ENCODE measurements at regions not wholly inside any gene's neighbourhood (a gene's known extent, or its start where the extent isn't known, plus 50 kb on each side); places are given as distances from the start of the nearest gene placed in this dataset.

DNA sequence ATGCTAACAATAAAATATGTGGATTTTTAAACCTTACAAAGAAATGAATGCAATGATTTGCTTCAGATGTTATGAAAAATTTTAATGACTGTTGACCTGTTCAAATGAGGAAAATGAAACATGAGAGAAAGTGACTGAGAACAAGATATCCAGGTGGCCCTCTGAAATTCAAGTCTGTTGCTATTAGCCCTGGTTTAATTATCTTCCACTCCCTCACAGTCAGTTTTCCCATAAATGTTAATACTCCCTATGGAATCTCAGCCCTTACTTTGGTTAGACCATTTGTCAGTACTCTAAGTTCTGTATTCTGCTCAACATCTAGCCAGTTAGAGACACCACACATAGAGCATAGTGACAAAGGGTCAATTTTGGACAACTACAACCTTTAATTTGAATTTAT lies 327.8 kb downstream of the PDGFC start:
- DNase-seq = no peak

DNA sequence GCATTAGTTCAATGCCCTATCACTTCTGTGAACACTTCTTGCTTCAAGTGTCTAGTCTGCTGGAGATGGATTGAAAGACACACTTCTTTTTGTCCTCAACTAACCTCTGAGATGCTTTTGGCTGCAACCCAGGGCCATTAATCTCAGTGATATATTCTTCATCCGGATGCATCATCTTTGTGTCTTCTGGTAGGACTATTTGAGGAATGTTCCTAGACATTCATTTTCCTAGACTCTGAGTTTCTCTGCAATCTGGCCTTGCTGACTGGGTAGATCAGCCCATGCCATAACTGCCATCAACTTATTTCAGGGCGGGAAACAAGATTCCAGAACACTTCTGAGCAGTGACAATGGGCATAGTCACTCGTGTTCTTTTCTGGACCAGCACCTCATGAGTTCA lies 329.4 kb downstream of the PDGFC start:
- DNase-seq = no peak

DNA sequence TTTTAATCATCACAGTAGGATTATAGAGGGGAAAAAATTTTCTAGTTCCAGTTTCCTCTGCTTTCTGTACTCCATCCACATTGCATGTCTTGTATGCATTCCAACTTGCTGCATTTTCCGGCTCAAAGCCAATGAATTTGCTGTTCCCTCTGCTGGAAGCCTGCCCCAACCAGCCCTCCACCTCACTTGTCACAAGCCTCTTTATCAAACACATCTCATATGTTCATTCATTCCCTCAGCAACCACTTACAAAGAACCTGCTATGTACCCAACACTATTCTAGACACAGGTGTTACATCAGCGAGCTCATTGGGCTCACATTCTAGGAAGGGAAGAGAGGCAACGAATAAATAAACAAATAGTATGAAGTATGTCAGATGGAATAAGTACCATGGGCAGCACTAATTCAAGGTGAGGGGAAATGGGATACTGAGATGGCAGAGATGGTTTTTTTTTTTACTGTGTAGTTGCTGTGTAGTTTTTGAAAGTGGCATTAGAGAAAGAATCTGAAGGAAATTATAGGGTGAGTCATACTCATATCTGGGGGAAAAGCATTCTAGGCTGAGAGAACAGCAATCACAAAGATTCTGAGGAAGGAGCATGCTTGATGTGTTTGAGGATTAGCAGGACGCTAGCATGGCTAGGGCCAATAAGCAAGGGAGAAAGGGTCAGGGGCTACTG lies 332.5 kb downstream of the PDGFC start:
- no peak for DNase-seq

DNA sequence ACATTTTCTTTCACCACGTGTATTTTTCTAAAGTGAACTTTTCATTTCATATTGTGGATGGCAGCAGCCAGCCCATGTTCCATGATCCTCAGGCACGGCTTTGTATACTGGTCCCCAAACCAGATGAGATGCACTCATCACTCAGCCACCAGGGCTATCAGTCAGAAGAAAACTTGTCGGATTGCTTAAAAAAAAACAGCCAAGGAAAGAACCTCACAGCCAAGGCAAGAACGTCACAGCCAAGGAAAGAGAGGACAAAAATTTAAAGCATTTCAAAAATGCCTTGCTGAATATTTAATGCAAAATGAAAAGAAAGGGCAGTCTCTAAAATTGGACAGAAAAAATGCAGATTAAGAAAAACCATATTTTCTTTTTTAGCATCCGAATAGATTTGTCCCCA lies 333.3 kb downstream of the PDGFC start:
- no peak for DNase-seq

DNA sequence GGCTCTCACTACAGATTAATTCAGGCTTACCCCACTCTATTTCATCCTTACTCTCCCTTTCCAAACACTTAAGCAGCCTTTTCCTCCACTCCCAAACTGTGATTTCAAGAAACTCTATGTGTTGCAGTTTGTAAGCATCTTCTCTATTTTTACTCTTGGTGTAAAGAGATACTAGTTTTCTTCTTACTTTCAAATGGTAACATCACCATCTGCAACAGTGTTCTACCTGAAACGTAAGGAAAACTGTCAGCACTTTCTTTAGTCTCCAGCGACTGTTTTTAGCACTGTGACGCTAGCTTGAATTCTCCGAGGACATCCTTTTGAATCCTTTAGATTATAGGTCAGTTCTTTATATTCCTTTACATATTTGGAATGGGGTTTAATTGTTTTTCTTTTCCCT lies 335.2 kb downstream of the PDGFC start:
- DNase-seq = no peak

DNA sequence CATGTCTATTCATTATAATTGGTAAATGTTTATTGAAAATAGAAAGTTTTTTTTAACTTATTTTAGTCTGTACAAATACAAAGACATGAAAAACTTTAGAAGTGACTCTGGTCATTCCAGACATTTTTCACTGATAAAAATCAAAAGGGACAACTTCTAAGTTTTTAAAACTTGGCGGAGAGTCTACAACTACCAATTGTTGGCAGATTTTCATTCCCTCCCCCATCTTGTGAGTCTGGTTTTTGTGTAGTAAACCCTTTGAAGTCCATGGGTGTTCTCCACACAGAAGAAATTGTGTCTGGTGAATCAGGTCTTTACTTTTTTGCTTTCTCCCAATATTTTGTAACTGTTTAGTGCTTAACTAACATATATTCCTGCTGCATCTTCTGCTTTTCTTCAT lies 336.5 kb downstream of the PDGFC start:
- DNase-seq = no peak

DNA sequence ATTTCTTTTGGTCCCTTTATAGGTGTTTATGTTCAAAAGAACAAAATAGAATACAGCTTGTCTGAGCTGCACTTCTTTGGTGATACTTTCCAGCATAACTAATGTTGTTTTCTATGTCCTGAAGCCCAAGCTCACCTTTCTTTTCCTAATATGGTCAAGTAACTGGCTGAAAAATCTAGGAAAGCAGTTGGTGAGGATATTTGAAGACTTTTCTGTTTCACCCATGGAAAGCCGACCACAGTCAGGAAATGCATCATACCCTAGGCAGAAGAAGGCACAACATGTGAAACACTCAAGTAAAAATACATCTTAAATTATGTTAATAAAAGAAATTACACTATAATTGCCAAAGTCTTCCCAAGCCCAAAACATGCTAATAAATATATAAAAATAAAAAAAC lies 337.0 kb downstream of the PDGFC start:
- no peak for DNase-seq

DNA sequence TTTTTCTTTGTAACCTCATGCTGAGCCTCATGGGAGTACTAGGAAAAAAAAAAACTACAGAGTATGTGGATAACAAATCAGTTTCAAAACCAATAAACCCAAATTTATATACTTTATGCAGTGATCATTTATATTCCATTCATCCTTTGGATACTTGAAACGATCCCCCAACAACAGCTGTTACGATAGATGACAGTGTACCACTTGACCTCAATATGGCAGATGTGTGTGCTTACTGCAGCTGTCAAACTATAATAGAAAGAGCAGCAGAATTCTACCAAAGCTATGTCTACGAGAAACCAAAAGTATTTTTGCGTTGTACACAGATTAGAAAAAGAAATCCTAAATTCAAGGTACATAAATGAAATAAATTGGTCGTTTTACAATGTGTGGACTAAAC lies 337.8 kb downstream of the PDGFC start:
- no peak for DNase-seq

DNA sequence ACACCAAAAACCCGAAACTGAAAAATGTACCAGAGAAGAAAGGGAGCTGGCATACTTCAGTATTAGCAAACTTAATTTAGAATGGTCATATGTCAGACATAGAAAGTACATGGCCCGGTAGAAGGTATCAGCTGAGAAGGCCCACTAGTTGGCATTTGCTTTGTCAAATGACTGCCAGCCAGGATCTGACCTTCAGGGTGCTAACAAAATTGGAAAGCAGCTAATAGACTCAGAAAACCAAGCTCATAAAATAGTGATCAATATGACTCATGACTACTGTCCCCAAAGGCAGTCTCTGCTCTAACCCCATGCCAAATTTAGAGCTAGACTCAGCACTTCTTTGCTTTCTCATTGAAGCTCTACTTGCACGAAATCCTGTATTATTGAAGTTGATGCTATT lies 342.7 kb downstream of the PDGFC start:
- DNase-seq = no peak

DNA sequence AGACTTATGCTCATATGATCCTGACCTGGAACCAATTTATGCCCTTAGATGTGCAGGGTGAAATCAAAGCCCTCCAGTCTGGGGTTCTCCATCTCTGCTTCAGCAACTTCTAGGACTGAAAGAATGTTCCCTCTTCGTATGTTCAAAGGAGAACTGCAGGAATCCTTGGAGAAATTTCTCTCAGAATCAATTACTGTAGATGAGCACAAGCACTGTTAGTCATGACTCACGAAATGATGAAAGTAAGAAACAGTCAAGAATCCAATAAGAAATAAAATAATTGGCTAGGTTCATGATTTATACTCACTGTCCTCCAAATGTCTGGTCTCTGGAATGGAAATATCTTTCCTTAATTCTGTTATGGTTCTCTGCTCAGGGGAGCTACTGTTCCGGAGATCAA lies 348.2 kb downstream of the PDGFC start:
- no peak for DNase-seq

DNA sequence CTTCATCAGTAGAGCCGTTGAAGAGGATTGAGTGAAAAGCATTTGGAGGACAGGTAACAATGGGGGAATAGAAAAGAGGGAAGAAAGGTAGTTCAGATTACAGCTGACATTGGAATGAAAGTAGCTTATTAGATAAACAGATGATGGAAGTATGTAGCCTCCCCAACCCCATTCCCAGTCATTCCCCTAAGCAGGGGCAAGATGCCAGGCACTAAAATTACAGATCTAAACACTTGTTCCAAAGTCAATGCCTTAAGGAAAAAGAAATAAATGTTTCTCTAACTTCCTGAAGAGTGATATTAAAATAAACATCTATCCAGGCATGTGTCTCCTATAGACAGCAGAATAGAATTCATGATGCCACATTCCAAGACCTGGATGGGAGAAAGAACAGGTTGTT lies 350.8 kb downstream of the PDGFC start:
- DNase-seq = no peak

DNA sequence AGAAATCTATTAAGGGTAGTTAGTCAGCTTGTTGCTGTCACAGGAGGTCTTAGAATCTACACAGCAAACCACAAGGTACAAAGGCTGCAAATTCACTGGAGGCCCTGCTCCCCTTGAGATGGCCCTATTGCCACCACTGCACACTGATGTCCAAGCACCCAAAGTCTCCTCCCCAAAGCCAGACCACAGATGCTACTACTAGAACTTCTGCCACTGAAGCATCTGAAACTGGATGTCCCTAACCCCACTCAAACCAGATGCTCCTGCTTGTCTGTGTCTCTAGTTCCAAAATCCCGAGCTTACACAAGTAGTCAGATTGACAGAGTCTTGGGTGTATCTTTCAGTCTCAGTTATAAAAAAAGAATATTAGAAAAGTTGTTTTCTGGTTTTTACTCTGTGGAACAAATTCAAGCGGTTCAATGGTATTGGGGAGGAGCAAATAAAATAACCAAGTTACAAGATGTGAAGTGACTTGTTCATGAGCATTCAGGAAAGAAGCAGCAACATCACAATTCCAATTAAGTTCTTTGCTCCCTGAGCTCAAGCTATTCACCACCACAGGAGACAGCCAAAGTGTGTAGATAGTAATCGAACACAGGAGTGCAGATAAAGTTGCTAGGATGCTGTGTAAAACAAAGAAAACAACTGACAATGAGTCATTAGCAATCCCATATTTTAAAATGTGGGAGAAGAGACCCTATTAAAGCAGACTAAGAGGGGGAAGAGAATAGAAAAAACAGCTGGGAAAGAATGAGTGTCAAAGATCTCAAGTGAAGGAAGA lies 352.3 kb downstream of the PDGFC start:
- no peak for DNase-seq

DNA sequence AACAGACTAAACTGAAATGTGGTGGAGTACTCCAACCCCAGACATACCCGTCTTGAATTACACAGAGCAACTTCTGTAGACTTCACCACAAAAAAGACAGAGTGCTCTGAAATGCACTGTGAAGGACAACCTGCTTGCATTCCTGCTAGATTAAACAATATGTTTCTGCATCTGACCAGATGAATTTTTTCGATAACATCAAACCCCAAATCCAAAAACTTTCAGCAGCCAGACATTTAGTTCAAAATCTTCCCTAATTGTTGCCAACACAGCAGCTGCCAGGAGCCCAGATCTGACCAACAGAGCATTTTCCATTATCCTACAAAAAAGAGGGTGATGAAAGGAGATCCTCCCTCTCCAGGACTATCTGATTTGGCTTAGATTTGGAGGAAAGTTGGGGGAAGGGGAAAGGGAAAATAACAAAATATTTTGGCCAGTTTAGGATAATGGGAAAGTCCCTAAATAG lies 356.5 kb downstream of the PDGFC start:
- DNase-seq = no peak

DNA sequence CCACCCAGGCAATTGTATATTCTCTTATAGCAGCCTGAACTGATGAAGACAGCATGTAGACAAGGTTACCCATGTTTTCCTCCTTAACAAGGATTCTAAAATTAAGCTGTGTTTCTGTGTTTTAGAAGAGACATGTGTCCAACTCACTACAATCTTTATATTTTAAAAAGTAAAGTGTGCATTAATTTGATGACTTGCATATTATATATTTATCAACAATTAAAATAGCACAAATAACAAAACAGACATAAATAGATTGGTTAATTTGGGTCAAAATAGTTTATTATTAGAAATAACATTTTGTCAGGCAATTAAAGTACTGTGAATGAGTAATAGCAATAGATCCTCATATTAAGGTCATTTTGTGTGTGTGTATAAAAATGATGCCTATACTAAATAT lies 357.1 kb downstream of the PDGFC start:
- no peak for DNase-seq

DNA sequence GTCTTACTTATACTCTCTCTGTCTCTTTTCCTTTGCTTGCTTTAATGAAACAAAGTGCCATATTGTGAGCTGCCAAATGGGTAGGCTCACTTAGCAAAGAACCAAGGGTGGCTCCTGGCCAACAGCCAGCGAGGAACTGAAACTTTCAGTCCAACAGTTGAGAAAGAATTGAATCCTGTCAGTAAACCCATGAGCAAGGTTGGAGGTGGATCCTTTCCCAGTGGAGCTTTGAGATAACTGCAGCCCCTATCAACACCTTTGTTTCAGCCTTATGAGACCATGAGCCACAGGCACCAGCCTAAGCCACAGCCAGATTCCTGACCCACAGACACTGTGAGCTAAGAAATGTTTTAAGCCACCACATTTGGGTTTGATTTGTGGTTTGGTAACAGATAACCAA lies 362.2 kb downstream of the PDGFC start:
- no peak for DNase-seq

DNA sequence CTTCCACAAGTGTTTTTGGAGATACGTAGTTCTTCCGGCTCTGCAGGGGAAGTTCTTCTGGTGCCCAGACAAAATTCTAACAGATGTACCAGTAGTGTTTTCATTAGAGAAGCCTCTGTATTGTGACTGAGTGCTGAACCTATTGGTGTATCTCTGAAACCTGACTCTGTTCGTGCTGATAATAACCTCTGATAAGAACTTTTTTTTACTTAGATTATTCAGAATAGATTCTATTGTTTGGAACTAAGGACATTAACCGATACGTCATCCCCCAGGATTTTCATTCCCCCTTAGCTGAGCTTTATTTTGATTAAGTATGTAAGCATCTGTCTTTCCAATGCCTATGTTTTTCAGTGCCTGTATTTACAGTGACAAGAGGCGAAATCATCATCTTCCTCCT lies 362.9 kb downstream of the PDGFC start:
- DNase-seq = no peak

DNA sequence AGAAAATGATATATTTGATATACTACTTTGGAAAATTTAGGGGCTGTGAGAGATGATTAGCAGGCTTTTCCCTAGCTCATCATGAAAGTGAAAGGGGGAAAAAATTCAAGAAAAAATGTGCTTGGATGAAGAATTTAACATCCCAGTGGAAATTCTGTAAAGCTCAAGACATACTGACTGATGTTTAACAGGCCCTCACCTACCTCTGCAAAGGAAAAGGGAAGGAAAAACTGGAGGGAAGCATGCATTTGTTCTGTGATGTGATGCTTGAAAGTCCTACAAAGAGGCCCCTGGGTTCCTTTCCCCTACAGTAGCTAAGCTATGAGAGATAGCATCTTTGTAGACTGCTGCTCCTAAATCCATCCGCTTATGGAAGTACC lies 364.1 kb downstream of the PDGFC start:
- DNase-seq = no peak

DNA sequence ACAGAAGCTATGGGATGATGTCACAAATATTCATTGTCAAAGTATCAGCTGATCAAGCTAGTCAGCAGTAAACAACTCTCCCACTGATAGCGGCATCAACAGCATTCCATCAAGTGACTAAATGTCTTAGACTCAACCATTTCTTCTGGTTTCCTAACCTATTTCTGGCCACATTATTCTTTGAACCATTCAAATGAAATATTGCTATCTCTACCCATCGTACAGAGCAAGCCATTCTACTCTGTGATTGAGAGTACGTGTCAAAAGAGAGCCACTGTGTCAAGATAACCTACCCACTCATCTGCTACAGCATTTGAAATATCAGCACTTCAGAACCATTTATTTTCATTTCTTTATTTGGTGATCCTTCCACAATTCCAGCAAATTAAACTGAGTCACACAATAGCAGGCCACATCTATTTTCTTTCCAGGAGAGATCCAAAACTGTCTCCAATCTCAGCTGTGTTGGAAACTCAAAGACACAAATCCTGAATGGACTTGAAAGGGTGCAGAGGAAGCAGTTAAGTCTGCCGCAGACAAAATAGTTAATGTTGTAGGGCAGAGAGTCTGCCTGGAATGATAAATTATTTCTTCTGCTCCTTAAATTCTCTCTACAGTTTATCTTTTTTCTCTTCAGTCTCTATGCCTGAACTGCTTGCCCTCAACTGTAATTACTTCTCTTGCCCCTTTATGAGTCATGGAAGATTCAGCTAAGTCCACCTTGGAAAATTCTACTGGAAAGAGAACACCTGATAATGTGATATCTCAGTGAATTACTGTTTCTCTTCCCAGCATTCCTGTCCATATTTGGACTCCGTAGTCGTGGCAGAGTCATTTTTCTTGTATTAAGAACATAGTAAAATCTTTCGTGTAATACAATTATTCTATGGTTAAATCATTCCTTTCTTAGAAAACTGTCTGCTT lies 364.8 kb downstream of the PDGFC start:
- no peak for DNase-seq

DNA sequence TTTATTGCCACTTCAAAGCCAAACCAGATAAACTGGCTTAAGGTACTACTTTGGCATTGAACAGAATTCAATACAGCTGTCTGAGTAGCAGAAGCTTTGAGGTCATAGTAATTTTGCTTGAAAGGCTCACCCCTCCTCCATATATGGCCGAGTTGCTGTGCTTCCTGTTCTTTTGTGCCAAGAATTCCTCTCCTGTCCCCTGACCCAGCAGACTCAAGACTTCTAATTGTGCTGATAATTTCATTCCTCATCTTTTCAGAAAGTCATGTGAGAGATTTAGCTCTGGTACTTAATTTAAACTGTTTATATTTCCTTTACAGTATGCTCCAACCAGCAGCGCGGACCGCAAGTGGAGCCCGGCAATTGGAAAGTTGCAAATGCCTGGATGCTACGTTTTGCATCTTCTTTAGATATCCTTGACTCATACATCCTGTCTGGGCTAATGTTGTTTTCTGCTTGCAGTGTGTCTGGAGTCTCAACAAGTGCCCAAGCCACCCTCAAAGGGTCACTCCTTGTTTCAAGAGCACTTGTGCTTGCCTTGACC lies 373.4 kb downstream of the PDGFC start:
- DNase-seq = no peak

DNA sequence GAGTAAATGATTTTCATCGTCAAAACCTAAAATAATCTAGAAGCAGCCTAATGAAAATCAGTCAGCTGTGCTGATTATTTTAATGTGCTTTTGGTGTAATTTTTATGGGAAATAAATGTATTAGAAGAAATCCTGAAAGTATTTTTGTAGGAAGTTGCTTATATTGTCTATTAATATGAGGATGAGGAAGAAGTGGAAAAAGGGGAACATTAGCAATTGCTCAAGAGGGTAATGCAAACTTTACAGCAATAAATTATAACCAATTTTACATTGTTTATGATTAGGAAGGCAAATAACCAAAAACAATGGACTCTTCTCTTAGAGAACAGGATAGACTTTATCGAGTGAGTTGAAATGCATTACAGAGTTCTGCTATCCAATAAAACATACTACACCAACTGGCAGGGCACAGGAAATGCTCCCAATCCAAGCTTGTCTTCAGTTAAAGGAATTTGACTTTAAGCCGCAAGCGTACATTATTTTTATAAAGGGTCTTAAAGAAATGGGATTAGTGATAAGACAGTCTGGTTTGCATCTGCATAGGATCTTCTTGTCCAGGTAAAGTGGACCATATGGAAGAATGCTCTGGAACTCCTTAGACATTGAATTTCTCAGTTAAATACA lies 374.8 kb downstream of the PDGFC start:
- DNase-seq = no peak

DNA sequence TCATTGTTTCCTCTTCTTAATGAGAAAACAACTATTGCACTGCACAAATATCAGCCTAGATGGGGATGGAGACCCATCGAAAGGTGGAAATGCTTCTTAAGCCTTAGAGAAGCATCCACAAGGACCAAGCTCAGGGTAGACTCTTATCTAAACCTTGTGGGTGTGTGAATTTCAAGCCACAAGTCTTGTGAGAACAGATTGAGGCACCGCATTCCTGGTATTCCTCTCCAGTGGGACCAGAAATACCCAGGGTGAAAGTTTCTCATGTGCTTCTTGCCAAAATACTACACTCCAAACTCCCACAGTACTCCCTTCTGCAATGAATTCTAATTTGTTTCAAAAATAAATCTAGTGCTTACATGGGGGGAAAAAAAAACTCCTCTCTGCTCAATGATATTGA lies 375.6 kb downstream of the PDGFC start:
- no peak for DNase-seq

DNA sequence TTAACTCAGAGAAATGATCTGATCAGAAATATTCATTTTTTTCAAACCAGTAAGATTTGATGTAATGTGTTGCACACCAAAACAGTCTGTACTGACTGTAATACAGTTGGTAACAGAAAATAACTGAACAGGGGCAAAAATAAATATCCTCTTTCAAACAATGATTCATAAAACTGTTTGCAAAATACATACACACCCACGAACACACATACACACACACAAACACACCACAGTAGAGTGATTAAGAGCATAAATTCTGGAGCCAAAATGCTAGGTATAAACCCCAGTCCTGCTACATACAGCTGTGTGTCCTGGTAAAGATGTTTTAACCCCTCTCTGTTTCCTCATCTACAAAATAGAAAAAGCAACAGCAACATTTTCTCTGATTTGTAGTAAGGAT lies 376.6 kb downstream of the PDGFC start:
- no peak for DNase-seq

DNA sequence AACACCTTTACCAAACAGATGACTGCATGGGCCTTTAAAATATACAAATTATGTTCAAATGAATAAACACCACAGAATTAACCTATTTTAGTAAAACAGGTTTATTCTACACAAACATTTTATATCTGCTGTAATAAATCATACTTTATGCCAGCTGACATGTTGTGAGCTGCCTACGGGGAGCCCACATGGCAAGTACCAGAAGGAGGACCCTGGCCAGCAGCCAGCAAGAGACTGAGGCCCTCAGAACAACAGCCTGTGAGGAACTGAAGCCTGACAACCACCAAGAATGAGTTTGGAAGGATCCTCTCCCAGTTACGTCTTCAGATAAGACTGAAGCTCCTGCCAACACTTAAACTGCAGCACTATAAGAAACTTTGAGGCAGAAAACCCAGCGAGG lies 377.0 kb downstream of the PDGFC start:
- no peak for DNase-seq
